ENCODE measurements at regions not wholly inside any gene's neighbourhood (a gene's known extent, or its start where the extent isn't known, plus 50 kb on each side); places are given as distances from the start of the nearest gene placed in this dataset.

DNA sequence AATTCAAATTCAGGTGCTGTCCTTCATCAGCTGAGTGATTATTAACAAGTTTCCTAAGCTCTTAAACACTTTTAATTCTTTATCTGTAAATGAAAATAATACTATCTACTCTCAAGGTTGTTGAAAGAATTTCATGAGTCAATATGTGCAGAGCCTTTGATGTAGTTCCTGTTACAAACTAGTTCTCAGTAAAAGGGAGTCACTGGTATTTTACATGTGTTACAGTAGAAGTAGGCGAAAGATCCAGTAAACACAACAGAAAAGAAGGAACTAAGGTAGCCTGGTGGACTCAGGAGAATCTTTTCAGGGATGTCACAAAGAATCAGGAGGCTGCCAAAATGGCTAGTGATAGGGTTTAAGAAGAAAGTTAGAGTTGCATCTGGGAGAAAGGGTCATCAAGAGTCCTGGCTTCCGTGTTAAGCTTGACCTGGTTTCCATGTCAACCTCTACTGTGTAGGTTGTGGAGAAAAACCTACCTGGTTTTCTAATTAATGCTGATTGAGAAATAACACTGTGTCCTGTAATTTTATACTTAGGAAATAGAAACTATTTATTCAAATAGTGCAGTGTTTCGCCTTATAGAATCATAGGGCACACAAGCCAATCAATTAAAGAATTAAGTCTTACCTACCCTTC, 58.3 kb upstream of the TRIB2 start:
- no peak overlapping the region for H3K27ac ChIP-seq (ENCODE audit: low read depth, low read length, poor library complexity, severe bottlenecking)
- no peak overlapping the region for H2AFZ ChIP-seq (ENCODE audit: low read length)
- BruUV-seq (replicated peaks): no TSS peak
- intact Hi-C loops (cut with micrococcal nuclease; ENCODE audit: unreplicated experiment): no loop called here
- DNase-seq (ENCODE audit: low spot score): no peak
- ChIA-PET POLR2A (interaction anchor here (0.6 to 1.3 kb wide), 3 partner anchors 10 to 1277 kb away, joined by 3 read pairs; no protein-coding TSS in a partner anchor), CTCF (ENCODE audit: unreplicated experiment) (no interaction called here)
- no peak for TF ChIP-seq EZH2phosphoT487 (IDR thresholded peaks at IDR 0.05; ENCODE audit: borderline replicate concordance, low read depth, low read length)
- TF ChIP-seq, protein P1, sequence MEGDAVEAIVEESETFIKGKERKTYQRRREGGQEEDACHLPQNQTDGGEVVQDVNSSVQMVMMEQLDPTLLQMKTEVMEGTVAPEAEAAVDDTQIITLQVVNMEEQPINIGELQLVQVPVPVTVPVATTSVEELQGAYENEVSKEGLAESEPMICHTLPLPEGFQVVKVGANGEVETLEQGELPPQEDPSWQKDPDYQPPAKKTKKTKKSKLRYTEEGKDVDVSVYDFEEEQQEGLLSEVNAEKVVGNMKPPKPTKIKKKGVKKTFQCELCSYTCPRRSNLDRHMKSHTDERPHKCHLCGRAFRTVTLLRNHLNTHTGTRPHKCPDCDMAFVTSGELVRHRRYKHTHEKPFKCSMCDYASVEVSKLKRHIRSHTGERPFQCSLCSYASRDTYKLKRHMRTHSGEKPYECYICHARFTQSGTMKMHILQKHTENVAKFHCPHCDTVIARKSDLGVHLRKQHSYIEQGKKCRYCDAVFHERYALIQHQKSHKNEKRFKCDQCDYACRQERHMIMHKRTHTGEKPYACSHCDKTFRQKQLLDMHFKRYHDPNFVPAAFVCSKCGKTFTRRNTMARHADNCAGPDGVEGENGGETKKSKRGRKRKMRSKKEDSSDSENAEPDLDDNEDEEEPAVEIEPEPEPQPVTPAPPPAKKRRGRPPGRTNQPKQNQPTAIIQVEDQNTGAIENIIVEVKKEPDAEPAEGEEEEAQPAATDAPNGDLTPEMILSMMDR (conservative IDR thresholded peaks at IDR 0.05; ENCODE audit: low read length): no peak
- H3K9me3 ChIP-seq (ENCODE audit: low read length): no peaks in the 10 kb centered on the region
- no peak overlapping the region for H3K4me3 ChIP-seq (ENCODE audit: low read depth, low read length, poor library complexity, severe bottlenecking)
- no peaks in the 10 kb centered on the region for H4K20me1 ChIP-seq (ENCODE audit: insufficient read depth, low read length)
- no peaks in the 10 kb centered on the region for H3K36me3 ChIP-seq (ENCODE audit: insufficient read depth, low read length)
- no peak overlapping the region for H3K4me2 ChIP-seq (ENCODE audit: low read length)
- no peaks in the 10 kb centered on the region for H3K79me2 ChIP-seq (ENCODE audit: insufficient read depth, low read depth, low read length)
- H3K9me2 ChIP-seq (ENCODE audit: insufficient read depth, low read length): no peaks in the 10 kb centered on the region
- H3K4me1 ChIP-seq (ENCODE audit: insufficient read depth, low read length, poor library complexity, severe bottlenecking): no peaks in the 10 kb centered on the region

DNA sequence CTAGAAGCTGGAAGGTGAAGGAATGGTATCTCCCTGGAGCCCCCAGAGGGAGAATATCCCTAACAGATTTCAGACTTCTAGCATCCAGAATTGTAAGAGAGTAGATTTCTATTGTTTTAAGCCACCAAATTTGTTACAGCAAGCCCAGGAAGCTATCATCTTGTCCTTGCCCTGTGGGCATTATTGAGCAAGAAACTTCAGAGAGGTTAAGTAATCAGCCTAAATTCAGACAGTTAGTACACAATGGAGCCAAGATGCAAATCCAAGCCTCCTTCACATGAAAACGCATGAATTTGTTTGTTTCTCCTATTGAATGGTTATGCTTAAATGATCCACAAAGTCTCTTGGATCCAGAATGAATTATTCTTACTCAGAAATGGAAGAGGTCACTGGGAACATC, 55.2 kb upstream of the TRIB2 start:
- Histone ChIP-seq H3K79me2 (ENCODE audit: insufficient read depth, low read depth, low read length) (no peaks in the 10 kb centered on the region), H3K9me2 (ENCODE audit: insufficient read depth, low read length) (no peaks in the 10 kb centered on the region), H2AFZ (ENCODE audit: low read length) (no peak overlapping the region), H3K9me3 (ENCODE audit: low read length) (no peaks in the 10 kb centered on the region), H3K36me3 (ENCODE audit: insufficient read depth, low read length) (no peaks in the 10 kb centered on the region), H3K27ac (ENCODE audit: low read depth, low read length, poor library complexity, severe bottlenecking) (no peak overlapping the region), H4K20me1 (ENCODE audit: insufficient read depth, low read length) (no peaks in the 10 kb centered on the region), H3K4me3 (ENCODE audit: low read depth, low read length, poor library complexity, severe bottlenecking) (no peak overlapping the region), H3K4me2 (ENCODE audit: low read length) (no peak overlapping the region), H3K4me1 (ENCODE audit: insufficient read depth, low read length, poor library complexity, severe bottlenecking) (no peaks in the 10 kb centered on the region)
- intact Hi-C loops (cut with micrococcal nuclease; ENCODE audit: unreplicated experiment): no loop called here
- BruUV-seq (replicated peaks): no TSS peak
- DNase-seq (ENCODE audit: low spot score): no peak
- TF ChIP-seq, protein P1 (conservative IDR thresholded peaks at IDR 0.05; ENCODE audit: low read length): no peak
- ChIA-PET CTCF (ENCODE audit: unreplicated experiment) (no interaction called here), POLR2A (interaction anchor here (0.6 to 0.9 kb wide), 2 partner anchors 25 to 291 kb away, joined by 3 to 6 read pairs; no protein-coding TSS in a partner anchor)

DNA sequence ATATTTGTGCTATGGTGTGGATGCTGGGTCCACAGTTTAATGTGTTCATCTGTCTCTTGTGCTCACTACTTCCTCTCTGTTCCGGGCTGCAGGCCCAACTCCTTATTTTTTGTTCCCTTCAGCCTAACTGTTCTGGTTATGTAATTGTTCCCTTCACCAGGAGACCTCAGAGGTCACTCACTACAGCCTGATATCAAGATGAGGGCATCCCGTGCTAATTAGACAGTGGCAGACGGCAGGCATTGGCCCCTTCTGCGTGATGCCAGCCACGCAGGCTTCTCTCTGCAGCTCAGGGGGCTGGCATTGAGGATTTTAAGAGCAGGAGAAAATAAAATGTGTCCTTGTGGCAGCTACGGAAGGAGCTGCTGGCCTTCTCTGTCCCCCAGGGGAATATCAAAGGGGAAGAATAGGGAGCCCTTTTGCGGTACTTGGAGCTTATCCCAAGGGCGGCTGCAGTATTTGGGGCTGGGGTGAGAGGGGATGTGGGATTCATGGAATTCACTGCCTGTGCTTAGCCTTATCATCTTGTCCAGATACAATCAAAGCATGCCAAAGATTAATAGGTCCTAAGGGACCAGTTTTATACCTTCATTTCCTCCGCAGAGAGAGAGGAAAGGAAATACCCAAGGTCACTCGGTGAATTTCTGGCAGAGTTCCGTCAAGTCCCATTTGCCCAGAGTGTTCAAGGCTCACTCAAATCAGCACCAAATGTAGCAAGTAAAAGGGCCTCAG, 53.3 kb upstream of the TRIB2 start:
- no peaks in the 10 kb centered on the region for H4K20me1 ChIP-seq (ENCODE audit: insufficient read depth, low read length)
- H2AFZ ChIP-seq (ENCODE audit: low read length): no peak overlapping the region
- H3K9me3 ChIP-seq (ENCODE audit: low read length): no peaks in the 10 kb centered on the region
- H3K36me3 ChIP-seq (ENCODE audit: insufficient read depth, low read length): no peaks in the 10 kb centered on the region
- BruUV-seq (replicated peaks): no TSS peak
- no peak for DNase-seq (ENCODE audit: low spot score)
- no peak overlapping the region for H3K4me3 ChIP-seq (ENCODE audit: low read depth, low read length, poor library complexity, severe bottlenecking)
- H3K27ac ChIP-seq (ENCODE audit: low read depth, low read length, poor library complexity, severe bottlenecking): no peak overlapping the region
- no peaks in the 10 kb centered on the region for H3K4me1 ChIP-seq (ENCODE audit: insufficient read depth, low read length, poor library complexity, severe bottlenecking)
- H3K79me2 ChIP-seq (ENCODE audit: insufficient read depth, low read depth, low read length): no peaks in the 10 kb centered on the region
- intact Hi-C loops (cut with micrococcal nuclease; ENCODE audit: unreplicated experiment): no loop called here
- no peaks in the 10 kb centered on the region for H3K9me2 ChIP-seq (ENCODE audit: insufficient read depth, low read length)
- no peak overlapping the region for H3K4me2 ChIP-seq (ENCODE audit: low read length)
- CTCF ChIA-PET (ENCODE audit: unreplicated experiment): no interaction called here
- no peak for TF ChIP-seq EZH2phosphoT487 (IDR thresholded peaks at IDR 0.05; ENCODE audit: borderline replicate concordance, low read depth, low read length)
- TF ChIP-seq, protein P1 (conservative IDR thresholded peaks at IDR 0.05; ENCODE audit: low read length): no peak
- POLR2A ChIA-PET: interaction anchor here (0.6 kb wide), 1 partner anchor 258 kb away, joined by 3 read pairs; no protein-coding TSS in a partner anchor
